RCC 7860 (cell line): ENCODE measurements at regions not wholly inside any gene's neighbourhood (a gene's known extent, or its start where the extent isn't known, plus 50 kb on each side); places are given as distances from the start of the nearest gene placed in this dataset.

Experiments used
- DNase-seq: peaks from one replicate; pipeline ENCODE4 v3.0.0-alpha.2; 2015; ENCODE audit warnings: low spot score
- FAIRE-seq: peaks from 2 replicates; lab custom pipeline; 2012; peaks lifted over from hg19 to GRCh38; lab: Jason Lieb, UNC

DNA sequence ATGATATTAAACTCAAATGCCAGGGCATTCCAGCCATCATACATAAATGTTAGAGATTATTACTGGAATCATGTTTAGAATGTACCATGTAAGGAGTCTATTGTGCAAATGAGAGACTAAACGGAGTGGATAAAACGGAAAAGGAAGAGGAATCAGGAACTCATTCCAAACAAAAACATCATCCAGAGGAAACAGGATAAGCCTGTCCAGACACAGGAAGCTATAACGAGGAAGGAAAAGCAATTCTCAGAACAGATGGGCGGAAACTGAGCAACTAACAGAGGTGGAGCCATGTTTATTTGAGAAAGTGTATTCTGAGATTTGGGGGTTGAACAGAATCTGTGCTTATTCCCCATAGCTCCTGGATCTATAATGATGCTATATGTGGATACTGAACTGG, 52.3 kb upstream of the TRIM24 start:
- DNase-seq (no peak), FAIRE-seq (no peak)
